GM21360 (cell line): ENCODE measurements at regions not wholly inside any gene's neighbourhood (a gene's known extent, or its start where the extent isn't known, plus 50 kb on each side); places are given as distances from the start of the nearest gene placed in this dataset.

Experiments used
- ATAC-seq: cut with Tn5 transposase; IDR thresholded peaks from one replicate; pipeline ENCODE4 v1.9.1; 2021; ENCODE audit warnings: mild to moderate bottlenecking, moderate library complexity; ENCODE audit not compliant: unreplicated experiment

- no peak for ATAC-seq
Measured at GRCh38 chr18:32621034-32621433, 150.4 kb upstream of the GAREM1 start.

DNA sequence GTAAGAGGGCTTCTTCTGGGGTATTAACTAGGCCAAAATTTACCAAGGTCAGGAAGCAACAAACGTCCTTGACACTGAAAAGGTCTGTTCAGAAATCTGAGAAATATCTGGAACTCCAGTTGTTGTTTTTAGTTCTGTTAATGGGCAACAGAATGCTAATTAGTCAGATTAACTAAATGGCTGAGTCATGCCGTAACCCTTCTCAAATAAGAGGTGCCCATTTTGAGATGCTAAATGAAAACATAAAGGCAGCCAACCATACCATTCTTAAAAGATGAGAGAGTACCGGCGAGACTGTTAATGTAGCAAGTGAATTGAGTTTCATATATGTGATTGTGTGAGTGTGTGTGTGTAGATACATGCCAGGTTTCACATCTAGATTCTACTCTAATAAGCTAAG, 147.9 kb upstream of the GAREM1 start:
- ATAC-seq: no peak

DNA sequence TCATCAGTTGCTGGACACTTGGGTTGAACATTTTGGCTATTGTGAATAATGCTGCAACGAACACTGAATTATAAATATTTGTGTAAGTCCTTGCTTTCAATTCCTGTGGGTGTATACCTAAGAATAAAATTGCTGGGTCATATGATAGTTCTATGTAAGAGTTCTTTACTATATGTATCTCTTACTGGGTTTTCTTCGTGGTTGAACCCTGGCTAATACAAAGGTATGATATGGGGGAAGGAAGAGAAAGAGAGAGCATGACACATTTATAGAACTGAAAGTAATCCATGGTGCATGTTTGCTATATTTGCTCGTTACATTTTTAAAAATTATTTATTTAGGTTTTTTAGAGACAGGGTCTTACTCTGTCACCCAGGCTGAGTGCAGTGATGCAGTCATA, 143.1 kb upstream of the GAREM1 start:
- ATAC-seq: no peak

GRCh38 chr18:32612651-32613050, 142.0 kb upstream of the GAREM1 start:
- no peak for ATAC-seq

- no peak for ATAC-seq
Measured at GRCh38 chr18:32610176-32610575, 139.5 kb upstream of the GAREM1 start.

GRCh38 chr18:32607816-32608215, 137.1 kb upstream of the GAREM1 start:
- no peak for ATAC-seq

- peak; percentile 76 for ATAC-seq
Measured at GRCh38 chr18:32598144-32598543, 127.5 kb upstream of the GAREM1 start.

DNA sequence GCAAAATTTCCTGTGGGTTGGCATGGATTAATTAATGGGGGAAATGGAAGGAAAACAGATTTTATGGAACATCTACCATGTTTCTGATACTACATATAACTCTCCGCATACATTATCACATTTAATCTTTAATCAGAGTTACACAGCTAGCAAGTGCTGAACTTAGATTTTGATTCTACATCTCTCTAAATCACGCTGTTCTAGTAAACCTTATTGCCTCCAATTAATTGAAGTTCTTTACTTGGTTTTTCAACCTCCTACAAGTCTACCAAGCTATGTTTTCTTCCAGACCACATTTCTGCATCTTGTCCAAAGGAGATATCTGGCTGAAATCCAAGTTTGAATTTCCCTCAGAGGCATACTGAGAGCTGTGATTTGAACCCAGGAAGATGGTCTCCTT, 125.8 kb upstream of the GAREM1 start:
- ATAC-seq: no peak

GRCh38 chr18:32595832-32596231, 125.2 kb upstream of the GAREM1 start:
- no peak for ATAC-seq

GRCh38 chr18:32588191-32588590, 117.5 kb upstream of the GAREM1 start:
- no peak for ATAC-seq

GRCh38 chr18:32583431-32583830, 112.7 kb upstream of the GAREM1 start:
- no peak for ATAC-seq

- no peak for ATAC-seq
Measured at GRCh38 chr18:32582455-32582854, 111.8 kb upstream of the GAREM1 start.

GRCh38 chr18:32577561-32577960, 106.9 kb upstream of the GAREM1 start:
- no peak for ATAC-seq

DNA sequence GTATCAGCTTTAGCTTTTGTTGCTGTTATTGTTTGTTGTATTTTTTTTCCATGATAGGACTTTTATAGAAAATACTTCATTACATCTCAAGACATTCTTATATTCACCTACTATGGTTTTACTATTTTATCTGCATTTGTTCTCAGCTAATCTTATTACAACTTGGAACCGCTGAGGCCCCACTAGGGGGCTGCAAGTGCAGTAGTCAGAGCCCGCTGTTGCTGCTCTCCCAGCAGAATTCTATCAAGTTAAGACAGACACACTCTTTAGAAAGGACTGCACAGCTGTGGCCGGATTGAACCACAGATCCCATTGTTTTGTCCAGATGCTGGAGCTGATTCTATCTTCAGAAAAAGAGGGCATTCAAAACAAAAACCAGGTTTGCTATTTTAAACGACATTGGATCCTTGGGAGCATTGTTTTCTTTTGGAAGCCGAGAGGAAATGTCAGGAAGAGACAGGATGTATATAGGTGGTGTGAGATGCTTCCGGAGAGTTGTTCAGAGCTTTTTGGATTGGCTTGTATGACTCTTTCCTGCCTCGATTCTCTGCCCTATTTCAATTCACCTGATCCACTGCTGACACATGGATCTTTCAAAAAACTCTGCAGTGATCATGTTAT, 105.7 kb upstream of the GAREM1 start:
- ATAC-seq: no peak

GRCh38 chr18:32566960-32567359, 96.3 kb upstream of the GAREM1 start:
- no peak for ATAC-seq

DNA sequence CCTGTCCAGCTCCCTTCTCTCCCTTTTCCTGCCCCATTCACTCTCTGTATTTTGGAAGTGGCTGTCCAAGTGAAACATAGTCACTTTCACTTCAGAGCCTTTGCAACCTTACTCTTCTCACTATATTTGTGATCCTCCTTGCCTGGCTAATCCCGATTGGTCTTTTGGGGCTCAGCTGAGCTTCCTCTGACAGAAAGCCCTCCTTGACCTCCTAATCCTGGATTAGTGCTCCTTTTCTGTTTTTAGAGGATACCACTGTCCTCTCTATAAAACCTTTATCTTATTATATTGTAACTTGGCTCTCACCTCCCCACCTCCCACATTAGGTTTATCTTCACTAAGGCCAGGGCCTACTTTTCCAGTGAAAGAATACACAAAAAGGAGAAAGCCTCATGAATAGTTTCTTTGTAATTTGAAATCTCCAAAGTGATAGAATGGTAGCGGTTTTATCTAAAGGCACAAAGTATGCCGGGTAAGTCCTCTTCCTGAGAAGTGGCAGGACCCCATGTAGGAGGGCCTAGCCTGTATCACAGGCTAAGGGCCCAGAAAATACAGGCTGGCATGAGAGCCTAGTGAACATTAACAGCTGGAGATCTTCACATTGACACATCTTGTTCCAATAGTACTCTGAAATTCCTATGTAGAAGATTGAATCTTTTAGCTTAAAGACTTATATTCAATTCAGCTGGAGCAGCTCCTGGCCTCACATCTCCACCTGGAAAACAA, 83.1 kb upstream of the GAREM1 start:
- ATAC-seq: no peak

DNA sequence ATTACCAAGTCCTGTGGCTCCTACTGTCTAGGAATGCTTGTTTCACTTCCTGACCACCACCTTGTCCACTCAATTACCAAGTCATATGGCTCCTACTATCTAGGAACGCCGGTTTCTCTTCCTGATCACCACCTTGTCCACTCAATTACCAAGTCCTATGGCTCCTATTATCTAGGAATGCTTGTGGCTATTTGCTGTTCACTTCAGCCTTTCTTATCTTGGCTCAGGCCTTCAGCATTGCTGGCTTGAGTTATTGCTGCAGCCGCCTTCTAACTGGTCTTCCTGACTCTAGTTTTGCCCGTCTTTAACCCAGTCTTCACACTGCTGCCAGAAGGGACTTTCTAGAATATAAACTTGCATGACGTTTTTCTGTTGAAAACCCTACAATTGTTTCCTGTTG, 82.5 kb upstream of the GAREM1 start:
- ATAC-seq: no peak

DNA sequence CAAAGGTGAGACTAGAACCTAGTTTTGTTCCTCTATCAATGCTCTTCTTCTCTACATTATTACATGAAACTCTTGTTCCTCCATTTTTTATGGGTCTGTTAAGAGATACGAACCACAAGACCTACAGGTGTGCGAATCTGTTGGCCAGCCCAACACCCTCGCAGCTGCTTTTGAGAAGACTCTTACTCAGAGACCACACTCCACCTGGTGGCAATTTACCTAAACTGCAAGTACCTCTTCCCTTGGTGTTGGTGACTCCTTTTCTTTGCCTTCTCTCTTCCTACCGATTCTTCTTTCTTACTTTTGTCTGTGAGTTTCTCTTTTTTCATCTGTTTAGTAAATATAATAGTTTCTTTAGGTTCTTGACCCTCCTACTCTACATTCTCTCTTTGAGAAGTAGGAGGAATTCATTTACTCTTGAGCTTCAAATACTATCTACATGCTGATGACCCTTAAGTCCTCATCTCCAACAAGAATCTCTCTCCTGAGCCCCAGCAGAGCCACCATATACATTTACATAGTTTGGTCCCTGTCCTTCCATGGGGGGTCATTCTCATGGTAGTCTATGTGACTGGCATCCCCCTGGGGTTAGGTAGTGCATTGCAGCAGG, 81.8 kb upstream of the GAREM1 start:
- peak; percentile 86 for ATAC-seq

- no peak for ATAC-seq
Measured at GRCh38 chr18:32550963-32551362, 80.3 kb upstream of the GAREM1 start.

- ATAC-seq: peak; percentile 89
Measured at GRCh38 chr18:32549248-32550110, 78.8 kb upstream of the GAREM1 start.

- no peak for ATAC-seq
Measured at GRCh38 chr18:32548688-32549087, 78.0 kb upstream of the GAREM1 start.
